ENCODE measurements at regions not wholly inside any gene's neighbourhood (a gene's known extent, or its start where the extent isn't known, plus 50 kb on each side); places are given as distances from the start of the nearest gene placed in this dataset.

- H3K4me3 ChIP-seq (ENCODE audit: low read depth, low read length), result no peak overlapping the region
- no peak overlapping the region for H3K27ac ChIP-seq
- no peaks in the 10 kb centered on the region for H3K36me3 ChIP-seq (replicated peaks)
- in situ Hi-C loops (cut with HindIII; ENCODE audit: low pct_ligation_motif_present, low sequenced_read_pairs), result no loop called here
- TF ChIP-seq CTCF (IDR thresholded peaks at IDR 0.05; ENCODE audit: low read depth, low read length, missing control alignments), result no peak
- H3K27me3 ChIP-seq (replicated peaks), result no peaks in the 10 kb centered on the region
- DNase-seq, result no peak
Observed at GRCh38 chr6:14819840-14820420, 425.9 kb upstream of the JARID2 start.

- DNase-seq, result no peak
- in situ Hi-C loops (cut with HindIII; ENCODE audit: low pct_ligation_motif_present, low sequenced_read_pairs), result no loop called here
- no peaks in the 10 kb centered on the region for H3K27me3 ChIP-seq (replicated peaks)
- H3K4me3 ChIP-seq (ENCODE audit: low read depth, low read length), result no peak overlapping the region
- H3K36me3 ChIP-seq (replicated peaks), result no peaks in the 10 kb centered on the region
- TF ChIP-seq CTCF (IDR thresholded peaks at IDR 0.05; ENCODE audit: low read depth, low read length, missing control alignments), result no peak
- H3K27ac ChIP-seq, result no peak overlapping the region
Observed at GRCh38 chr6:14822012-14822553, 423.8 kb upstream of the JARID2 start.

- no peak overlapping the region for H3K27ac ChIP-seq
- no peaks in the 10 kb centered on the region for H3K27me3 ChIP-seq (replicated peaks)
- in situ Hi-C loops (cut with HindIII; ENCODE audit: low pct_ligation_motif_present, low sequenced_read_pairs), result no loop called here
- no peaks in the 10 kb centered on the region for H3K36me3 ChIP-seq (replicated peaks)
- no peak for TF ChIP-seq CTCF (IDR thresholded peaks at IDR 0.05; ENCODE audit: low read depth, low read length, missing control alignments)
- no peak for DNase-seq
- H3K4me3 ChIP-seq (ENCODE audit: low read depth, low read length), result no peak overlapping the region
Observed at GRCh38 chr6:14822679-14823078, 423.2 kb upstream of the JARID2 start.

- Histone ChIP-seq H3K27me3 (replicated peaks) (no peaks in the 10 kb centered on the region), H3K36me3 (replicated peaks) (no peaks in the 10 kb centered on the region), H3K27ac (no peak overlapping the region), H3K4me3 (ENCODE audit: low read depth, low read length) (no peak overlapping the region)
- DNase-seq, result no peak
- in situ Hi-C loops (cut with HindIII; ENCODE audit: low pct_ligation_motif_present, low sequenced_read_pairs), result no loop called here
- no peak for TF ChIP-seq CTCF (IDR thresholded peaks at IDR 0.05; ENCODE audit: low read depth, low read length, missing control alignments)
Observed at GRCh38 chr6:14824060-14824459, 421.8 kb upstream of the JARID2 start.

- no peak overlapping the region for H3K4me3 ChIP-seq (ENCODE audit: low read depth, low read length)
- H3K27me3 ChIP-seq (replicated peaks), result no peaks in the 10 kb centered on the region
- in situ Hi-C loops (cut with HindIII; ENCODE audit: low pct_ligation_motif_present, low sequenced_read_pairs), result no loop called here
- no peak for TF ChIP-seq CTCF (IDR thresholded peaks at IDR 0.05; ENCODE audit: low read depth, low read length, missing control alignments)
- DNase-seq, result no peak
- H3K36me3 ChIP-seq (replicated peaks), result no peaks in the 10 kb centered on the region
- no peak overlapping the region for H3K27ac ChIP-seq
Observed at GRCh38 chr6:14824484-14825275, 421.2 kb upstream of the JARID2 start.
